GM21390 (cell line): ENCODE measurements at regions not wholly inside any gene's neighbourhood (a gene's known extent, or its start where the extent isn't known, plus 50 kb on each side); places are given as distances from the start of the nearest gene placed in this dataset.

Experiments used
- ATAC-seq: cut with Tn5 transposase; IDR thresholded peaks from one replicate; pipeline ENCODE4 v1.9.1; 2021; ENCODE audit not compliant: unreplicated experiment

- no peak for ATAC-seq
Measured at GRCh38 chr4:144461906-144462305, 184.1 kb upstream of the HHIP start.

DNA sequence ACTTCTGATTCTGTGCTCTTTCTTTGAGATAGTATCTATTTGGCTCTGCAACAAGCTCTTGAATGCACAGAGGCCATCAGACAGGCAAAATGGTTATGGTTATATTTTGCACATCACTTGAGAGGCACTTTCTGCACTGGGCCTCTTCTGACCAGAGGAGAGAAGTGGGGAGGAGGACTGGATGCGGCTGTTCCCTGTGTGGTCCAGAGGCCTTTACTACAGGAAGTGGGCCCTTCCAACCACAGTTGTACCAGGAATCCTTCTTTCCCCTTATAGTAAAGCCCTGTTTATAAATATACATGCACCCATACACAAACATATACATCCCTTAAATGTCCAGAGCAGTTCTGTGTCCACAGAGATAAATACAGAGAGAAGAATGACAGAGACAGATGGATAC lies 182.7 kb upstream of the HHIP start:
- no peak for ATAC-seq

DNA sequence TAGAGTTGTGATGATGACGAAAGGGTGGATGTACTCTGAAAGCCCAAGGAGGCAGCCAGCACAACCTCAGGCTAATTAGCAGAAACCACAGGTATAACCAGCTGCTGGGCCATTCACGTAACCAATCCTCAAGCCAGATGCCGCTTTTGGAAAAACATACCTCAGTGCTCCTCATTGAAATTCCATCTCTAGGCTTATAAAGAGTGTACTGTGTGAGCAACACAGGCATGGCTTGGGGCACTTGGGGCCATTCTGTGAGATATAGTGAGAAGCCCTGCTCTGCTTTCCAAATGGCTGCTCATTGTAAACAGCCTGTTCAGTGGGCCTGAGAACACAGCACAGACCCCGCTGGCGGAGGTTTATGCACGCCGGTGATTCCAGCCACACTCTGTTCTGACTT lies 182.1 kb upstream of the HHIP start:
- ATAC-seq, result no peak

DNA sequence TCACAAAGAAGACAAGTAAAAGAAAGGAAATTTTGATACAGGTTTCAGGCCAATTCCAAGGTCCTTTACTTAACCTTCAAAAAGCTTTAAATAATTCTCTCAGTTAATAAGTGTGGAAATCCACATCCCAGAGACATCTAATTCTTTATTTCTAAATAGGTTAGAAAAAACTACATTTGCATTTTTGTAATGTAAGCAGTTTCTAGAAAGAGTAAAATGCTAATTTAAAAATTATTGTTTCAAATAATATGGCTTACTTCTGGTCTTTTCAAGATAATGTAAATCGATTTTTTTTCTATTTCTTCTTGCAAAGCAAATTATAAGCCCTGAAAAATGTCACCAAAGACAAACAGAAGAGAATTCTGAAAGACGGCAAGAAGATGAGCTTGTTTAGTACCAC lies 180.4 kb upstream of the HHIP start:
- ATAC-seq, result no peak

- no peak for ATAC-seq
Measured at GRCh38 chr4:144480068-144480467, 165.9 kb upstream of the HHIP start.

- no peak for ATAC-seq
Measured at GRCh38 chr4:144489831-144490230, 156.1 kb upstream of the HHIP start.

- ATAC-seq, result no peak
Measured at GRCh38 chr4:144494280-144494679, 151.7 kb upstream of the HHIP start.

DNA sequence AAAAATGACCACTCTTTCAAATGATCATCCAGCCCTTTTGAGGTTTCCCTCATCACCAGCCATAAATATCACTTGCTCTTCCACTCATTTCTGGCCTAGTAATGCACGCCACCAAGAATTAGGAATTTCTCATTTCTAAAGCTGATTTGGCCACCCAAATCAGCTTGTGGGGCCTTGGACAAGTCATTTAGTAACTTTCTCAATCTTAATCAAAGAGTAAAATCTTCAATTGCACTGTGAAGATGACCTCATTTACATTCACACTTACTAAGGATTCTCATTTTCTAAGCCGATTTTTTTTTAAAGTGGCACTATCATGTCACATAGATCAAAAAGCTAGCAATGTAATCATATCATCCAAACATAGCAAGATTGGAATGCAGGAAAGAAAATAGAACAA lies 150.0 kb upstream of the HHIP start:
- ATAC-seq, result no peak

DNA sequence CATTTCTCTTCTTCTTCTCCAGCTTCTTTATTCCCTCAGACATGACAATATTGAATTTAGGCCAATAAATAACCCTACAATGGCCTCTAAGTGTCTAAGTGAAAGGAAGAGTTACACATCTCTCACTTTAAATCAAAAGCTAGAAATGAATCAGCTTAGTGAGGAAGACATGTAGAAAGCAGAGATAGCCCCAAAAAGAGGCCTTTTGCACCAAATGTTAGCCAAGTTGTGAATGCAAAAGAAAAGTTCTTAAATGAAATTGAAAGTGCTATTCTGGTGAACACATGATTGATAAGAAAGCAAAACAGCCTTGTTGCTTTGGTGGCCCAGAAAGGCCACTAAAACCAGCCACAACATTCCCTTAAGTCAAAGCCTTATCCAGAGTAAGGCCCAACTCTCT lies 146.2 kb upstream of the HHIP start:
- peak; percentile 92 for ATAC-seq

DNA sequence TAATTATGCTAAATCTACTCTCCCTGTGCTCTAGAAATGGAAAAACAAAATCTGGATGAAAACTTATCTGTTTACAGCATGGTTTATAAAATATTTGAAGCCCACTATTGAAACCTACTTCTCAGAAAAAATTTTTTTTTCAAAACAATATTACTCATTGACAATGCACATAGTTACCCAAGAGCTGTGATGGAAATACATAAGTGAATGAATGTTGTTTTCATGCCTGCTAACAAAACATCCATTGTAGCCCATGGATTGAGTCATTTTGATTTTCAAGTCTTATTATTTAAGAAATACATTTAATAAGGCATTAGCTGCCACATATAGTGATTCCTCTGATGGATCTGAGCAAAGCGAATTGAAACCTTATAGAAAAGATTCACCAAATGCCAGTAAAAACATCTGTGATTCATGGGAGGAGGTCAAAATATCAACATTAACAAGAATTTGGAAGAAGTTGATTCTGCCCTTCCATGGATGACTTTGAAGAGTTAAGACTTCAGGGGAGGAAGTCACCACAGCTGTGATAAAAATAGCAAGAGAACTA lies 144.7 kb upstream of the HHIP start:
- ATAC-seq, result no peak

DNA sequence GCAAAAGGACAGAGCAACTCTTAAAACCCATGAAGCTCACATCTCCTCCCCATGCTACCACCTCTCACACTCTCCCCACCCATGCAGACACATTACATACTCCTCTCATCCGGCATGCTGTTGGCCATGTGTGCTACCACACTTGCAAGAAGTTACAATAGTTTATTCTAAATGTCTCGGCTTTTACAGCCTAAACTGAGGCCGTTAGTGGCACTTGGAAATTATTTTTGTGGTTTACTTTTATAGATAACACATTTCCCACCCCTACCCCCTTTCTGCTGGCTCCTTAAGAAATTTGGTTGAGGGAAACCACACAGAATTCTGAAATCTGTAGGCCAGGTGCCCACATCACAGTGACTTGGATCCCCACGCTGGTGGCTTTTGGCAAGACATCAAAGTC lies 141.1 kb upstream of the HHIP start:
- ATAC-seq, result no peak

DNA sequence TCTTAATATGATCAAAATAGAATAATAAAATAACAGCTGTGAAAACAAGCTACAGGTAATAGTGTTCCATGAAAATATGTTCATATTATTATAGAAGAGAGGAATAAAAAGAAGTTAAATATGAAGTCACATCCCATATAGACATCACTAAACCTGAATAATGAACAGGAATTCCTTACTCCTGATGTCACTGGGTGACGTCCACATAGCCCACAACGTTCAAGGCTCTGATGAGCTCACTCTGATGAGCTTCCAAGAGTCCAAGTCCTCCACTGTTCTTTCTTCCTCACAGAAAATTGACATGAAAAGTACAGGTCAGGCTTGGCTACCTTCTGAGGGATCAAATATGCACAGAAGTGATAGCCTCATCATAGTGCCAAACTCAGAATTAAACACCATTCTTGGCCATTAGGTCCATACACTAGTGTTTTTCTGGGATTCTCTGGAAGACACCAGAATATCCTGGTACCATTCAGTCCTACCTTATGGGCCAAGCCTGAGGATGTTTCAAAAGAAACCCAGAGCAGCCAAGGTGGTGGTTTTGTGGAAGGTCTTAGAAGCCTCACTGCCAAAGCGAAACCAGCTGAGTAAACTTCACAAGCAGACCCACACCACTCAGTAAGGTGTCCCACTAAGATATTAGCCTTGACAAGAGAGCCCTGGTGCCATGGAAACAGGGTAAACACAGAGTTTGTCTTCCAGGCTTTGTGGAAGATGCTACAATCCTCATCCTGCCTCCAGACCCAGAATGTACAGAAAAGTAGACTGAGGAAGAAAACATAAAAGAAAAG lies 138.4 kb upstream of the HHIP start:
- no peak for ATAC-seq

DNA sequence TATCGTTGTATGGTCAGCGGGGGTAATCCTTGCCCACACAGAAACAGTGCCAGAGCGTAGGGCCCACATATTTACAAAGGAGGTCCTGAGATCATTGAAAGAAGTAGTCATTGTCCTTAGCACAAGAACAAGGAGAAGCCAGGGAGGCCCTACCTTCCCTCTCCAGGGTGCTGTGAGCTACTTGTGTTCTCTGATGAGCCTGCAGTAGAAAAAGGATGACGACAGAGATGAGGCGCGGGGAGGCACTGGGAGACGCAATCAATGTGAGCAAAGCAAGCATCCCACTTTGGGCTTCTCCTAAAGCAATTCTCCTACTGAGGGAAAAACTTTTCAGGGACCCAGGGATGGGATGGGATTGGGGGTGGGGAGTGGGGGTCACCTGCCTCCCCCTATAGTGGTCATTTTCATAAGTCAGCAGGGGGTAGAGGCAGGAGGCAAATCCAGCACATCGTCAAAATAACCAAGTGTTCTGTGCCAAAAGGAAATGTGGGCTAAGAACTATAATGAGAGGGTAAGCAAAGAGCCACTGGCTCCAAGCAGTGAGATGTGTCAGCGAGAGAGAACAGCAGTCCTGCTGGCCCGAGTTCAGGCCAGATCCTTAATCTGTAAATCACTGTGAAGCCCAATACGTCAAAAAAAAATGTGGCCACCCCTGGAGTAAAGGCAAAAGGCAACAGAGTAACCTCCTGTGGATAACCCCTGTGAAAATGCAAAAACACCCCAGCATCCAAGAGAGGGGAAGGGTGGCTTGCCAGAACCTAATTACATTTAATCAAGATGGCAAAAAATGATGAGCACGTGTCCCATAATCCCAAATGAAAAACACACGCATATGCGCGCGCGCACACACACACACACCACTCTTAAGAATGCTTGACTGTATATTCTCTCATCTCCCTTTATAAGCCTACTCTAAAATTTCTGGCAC lies 136.6 kb upstream of the HHIP start:
- ATAC-seq, result no peak

DNA sequence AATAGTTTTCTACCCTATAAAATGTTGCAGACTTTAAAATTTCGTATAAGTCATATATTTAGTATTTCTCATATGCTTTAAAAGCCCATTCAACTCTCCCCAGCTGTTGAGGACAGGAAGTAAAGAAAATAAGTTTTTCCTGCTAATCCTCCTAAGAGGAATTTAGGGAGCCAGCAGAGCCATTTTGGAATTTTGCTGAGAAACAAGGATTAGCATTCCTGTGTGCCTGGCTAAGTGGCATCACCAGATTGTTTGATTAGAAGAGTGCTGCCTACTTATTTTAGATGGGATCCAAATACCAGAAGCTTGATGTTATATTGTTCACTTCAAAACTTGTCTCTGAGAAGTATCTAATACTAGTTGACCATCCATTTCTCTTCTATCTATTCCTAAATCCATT lies 131.2 kb upstream of the HHIP start:
- ATAC-seq, result no peak

GRCh38 chr4:144518181-144518895 lies 127.6 kb upstream of the HHIP start:
- no peak for ATAC-seq

- no peak for ATAC-seq
Measured at GRCh38 chr4:144531841-144532240, 114.1 kb upstream of the HHIP start.

GRCh38 chr4:144547678-144548298 lies 98.2 kb upstream of the HHIP start:
- peak; percentile 99 for ATAC-seq

DNA sequence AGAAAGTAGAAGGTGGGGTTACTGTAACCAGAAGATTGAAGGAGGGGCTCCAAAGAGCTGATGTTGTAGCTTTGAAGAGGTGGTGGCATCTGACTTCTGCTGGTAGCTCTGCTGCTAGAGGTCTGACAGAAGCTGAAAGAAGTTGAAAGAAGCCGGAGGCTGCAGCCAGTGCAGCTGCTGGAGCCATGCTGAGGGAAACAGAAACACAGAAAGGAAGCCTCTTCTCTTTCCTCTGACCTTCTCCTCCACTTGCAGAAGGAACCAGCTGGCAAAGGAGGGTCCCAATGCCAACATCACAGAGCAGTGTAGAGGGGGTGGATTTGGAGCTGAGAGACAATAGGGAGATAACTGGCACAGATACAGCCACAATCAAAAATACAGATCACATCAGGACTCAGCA lies 89.3 kb upstream of the HHIP start:
- ATAC-seq, result no peak

- ATAC-seq, result no peak
Measured at GRCh38 chr4:144557404-144557803, 88.6 kb upstream of the HHIP start.

GRCh38 chr4:144562019-144562705 lies 83.8 kb upstream of the HHIP start:
- no peak for ATAC-seq
